K562 (cell line): ENCODE measurements at regions not wholly inside any gene's neighbourhood (a gene's known extent, or its start where the extent isn't known, plus 50 kb on each side); places are given as distances from the start of the nearest gene placed in this dataset.

ENCODE experiments used
- ATAC-seq: fragments of 200-7000 bp; cut with Tn5 transposase; 3 replicates; pipeline ENCODE4 v1.9.1; 2020; ENCODE audit warnings: moderate library complexity
- BruUV-seq: library from RNA; stranded (reverse); fragments of 400-500 nt; replicated peaks from 2 replicates; lab custom pipeline; 2021; lab: Mats Ljungman, UMichigan
- CTCF ChIA-PET: fragments of 300-600 bp; formaldehyde crosslinking; extraction: SDS; loops from one replicate; lab custom pipeline; 2021; ENCODE audit warnings: low intra/inter-chr PET ratio; lab: Yijun Ruan, JAX
- POLR2A ChIA-PET: fragments of 300-600, 350-650 bp; sonication (Branson Sonifier 250); formaldehyde crosslinking; extraction: SDS; loops from one replicate; lab custom pipeline; 2021; ENCODE audit warnings: antibody characterized with exemption, inconsistent platforms; lab: Yijun Ruan, JAX
- DNase-seq, 4 experiments: peaks; one replicate each; pipeline versions ENCODE4 v3.0.0 to v3.0.0-alpha.2; 2011 to 2018; ENCODE audit warnings: low spot score in 3 of 4, mixed read lengths in 3 of 4; ENCODE audit errors: extremely low read depth in 1 of 4
- FAIRE-seq: peaks from 2 replicates; lab custom pipeline; 2011; peaks lifted over from hg19 to GRCh38; lab: Jason Lieb, UNC
- H2AFZ ChIP-seq: 2 replicates; pipeline ENCODE4 v1.6.0; 2011; ENCODE audit warnings: low read depth, low read length, control low read depth, inconsistent platforms
- H3K27ac ChIP-seq: fragments of 200-600 bp; 3 replicates; pipeline ENCODE4 v1.8.0; 2011; ENCODE audit warnings: low read depth, mild to moderate bottlenecking, control low read depth, inconsistent platforms, low read length, moderate library complexity, mixed read lengths; ENCODE audit errors: extremely low read depth
- H3K27me3 ChIP-seq, 2 experiments: fragments of 300-600 bp in 1 of 2; 2 replicates in 1 of 2; 3 replicates in 1 of 2; pipeline versions ENCODE4 v1.6.0 to v1.8.0; 2011; ENCODE audit warnings: inconsistent platforms in 2 of 2, low read length in 2 of 2, mild to moderate bottlenecking in 1 of 2, mixed read lengths in 1 of 2, moderate library complexity in 1 of 2; ENCODE audit not compliant: control insufficient read depth in 2 of 2, insufficient read depth in 2 of 2
- H3K36me3 ChIP-seq: fragments of 300-600 bp; 3 replicates; pipeline ENCODE4 v1.8.0; 2011; ENCODE audit warnings: mild to moderate bottlenecking, low read length, inconsistent platforms; ENCODE audit not compliant: control insufficient read depth, insufficient read depth
- H3K4me1 ChIP-seq, 2 experiments: fragments of 200-600 bp in 1 of 2; replicated peaks in 1 of 2; 2 replicates in 1 of 2; 3 replicates in 1 of 2; pipeline versions ENCODE4 v1.5.1 to v1.8.0; 2011; ENCODE audit warnings: inconsistent platforms in 2 of 2, low read length in 2 of 2, mild to moderate bottlenecking in 1 of 2, mixed read lengths in 1 of 2, moderate library complexity in 1 of 2; ENCODE audit not compliant: control insufficient read depth in 2 of 2, insufficient read depth in 2 of 2
- H3K4me2 ChIP-seq: 2 replicates; pipeline ENCODE4 v1.6.1; 2011; ENCODE audit warnings: low read length, control low read depth, inconsistent platforms, mixed read lengths; ENCODE audit not compliant: insufficient read depth
- H3K4me3 ChIP-seq: fragments of 200-600 bp; sonication (generic), shearing (Covaris generic); 2 replicates; pipeline ENCODE4 v1.5.1; 2016; ENCODE audit warnings: control low read depth, inconsistent platforms
- H3K79me2 ChIP-seq: fragments of 200-600 bp; 3 replicates; pipeline ENCODE4 v1.8.0; 2011; ENCODE audit warnings: low read length, inconsistent platforms; ENCODE audit not compliant: control insufficient read depth, insufficient read depth
- H3K9ac ChIP-seq, 2 experiments: 2 replicates each; pipeline versions ENCODE4 v1.6.0 to v1.6.1; 2011; ENCODE audit warnings: low read depth in 2 of 2, low read length in 2 of 2, control low read depth in 1 of 2, inconsistent platforms in 1 of 2, mild to moderate bottlenecking in 1 of 2, mixed read lengths in 1 of 2; ENCODE audit not compliant: insufficient read depth in 1 of 2
- H3K9me1 ChIP-seq: one replicate; pipeline ENCODE4 v1.6.0; 2011; ENCODE audit warnings: inconsistent platforms, mild to moderate bottlenecking, low read length, moderate library complexity; ENCODE audit not compliant: control insufficient read depth, insufficient read depth
- H3K9me3 ChIP-seq: replicated peaks from 2 replicates; pipeline ENCODE4 v1.5.1; 2011; ENCODE audit warnings: low read depth, low read length, inconsistent platforms; ENCODE audit not compliant: control insufficient read depth, insufficient read depth
- H4K20me1 ChIP-seq: replicated peaks from 2 replicates; pipeline ENCODE4 v1.6.1; 2011; ENCODE audit warnings: low read length, inconsistent platforms, mixed read lengths; ENCODE audit not compliant: control insufficient read depth, insufficient read depth
- COPS2 ChIP-seq: fragments of 450-650 bp; conservative IDR thresholded peaks from 2 replicates; pipeline ENCODE4 v1.6.1; 2016; ENCODE audit warnings: mild to moderate bottlenecking, moderate library complexity
- CREB3L1 ChIP-seq: fragments of 450-650 bp; IDR thresholded peaks from 2 replicates; pipeline ENCODE4 v1.6.1; 2014; ENCODE audit warnings: low read depth, mild to moderate bottlenecking, moderate library complexity, borderline replicate concordance
- E4F1 ChIP-seq: fragments of 250-450 bp; sonication (Bioruptor Pico); IDR thresholded peaks from 2 replicates; pipeline ENCODE4 v1.5.0; 2021; ENCODE audit warnings: mild to moderate bottlenecking, borderline replicate concordance
- GTF2A2 ChIP-seq: IDR thresholded peaks from 2 replicates; pipeline ENCODE4 v1.6.1; 2016; ENCODE audit warnings: mild to moderate bottlenecking, missing genetic modification characterization, missing compliant biosample characterization
- KAT7 ChIP-seq: sonication (generic); formaldehyde crosslinking; IDR thresholded peaks from 2 replicates; pipeline ENCODE4 v1.8.0; 2022; ENCODE audit warnings: missing genetic modification reagents, mild to moderate bottlenecking, borderline replicate concordance
- RHOXF2B ChIP-seq: fragments of 250-450 bp; sonication (Bioruptor Pico); conservative IDR thresholded peaks from 2 replicates; pipeline ENCODE4 v1.5.1; 2021
- SRSF1 ChIP-seq: fragments of 200-400 bp; formaldehyde crosslinking; IDR thresholded peaks from 2 replicates; pipeline ENCODE4 v1.6.1; 2017; ENCODE audit warnings: mild to moderate bottlenecking, low read depth, low read length, moderate library complexity
- U2AF1 ChIP-seq: fragments of 200-400 bp; formaldehyde crosslinking; optimal IDR thresholded peaks from 2 replicates; pipeline ENCODE3; 2017; ENCODE audit warnings: mild to moderate bottlenecking, low read depth, low read length, moderate library complexity
- YY1 ChIP-seq, 3 experiments: IDR thresholded peaks; 2 replicates each; pipeline ENCODE4 v1.6.1; 2011; ENCODE audit warnings: low read length in 2 of 3, mild to moderate bottlenecking in 2 of 3, moderate library complexity in 2 of 3, borderline replicate concordance in 1 of 3, control low read depth in 1 of 3, low read depth in 1 of 3; ENCODE audit not compliant: insufficient read depth in 3 of 3, insufficient replicate concordance in 2 of 3, control insufficient read depth in 1 of 3, insufficient read length in 1 of 3; ENCODE audit errors: extremely low read depth in 1 of 3
- ZNF263 ChIP-seq: sonication (generic); formaldehyde crosslinking; IDR thresholded peaks from 2 replicates; pipeline ENCODE4 v1.8.0; 2022; ENCODE audit warnings: mild to moderate bottlenecking, missing genetic modification reagents, borderline replicate concordance
- ZNF780A ChIP-seq: fragments of 250-450 bp; sonication (Bioruptor Pico); IDR thresholded peaks from 2 replicates; pipeline ENCODE4 v1.5.0; 2021; ENCODE audit warnings: mild to moderate bottlenecking
- WGBS: fragments of 100-300 bp; shearing (Covaris generic); methylation state at CpG from one replicate; pipeline ENCODE4 v1.1.6; 2016; ENCODE audit warnings: low coverage, mixed read lengths; ENCODE audit not compliant: insufficient coverage; ENCODE audit errors: missing lambda C conversion rate; 5-methylcytosine and 5-hydroxymethylcytosine counted together
- in situ Hi-C: fragments of 300-500 bp; cut with MboI; formaldehyde crosslinking; loops from 4 replicates; pipeline ENCODE4 v1.15.0; 2018; ENCODE audit warnings: inconsistent platforms, mixed read lengths
- intact Hi-C: fragments of 100-400 bp; cut with micrococcal nuclease; formaldehyde crosslinking; loops from 2 replicates; pipeline ENCODE4 v1.14.2; 2022

- intact Hi-C loops (no loop called here), in situ Hi-C loops (no loop called here)
- H3K27me3 ChIP-seq: no peaks in the 10 kb centered on the region
- no TSS peak for BruUV-seq
- H3K9me3 ChIP-seq: no peaks in the 10 kb centered on the region
- POLR2A ChIA-PET: interaction anchor here (0.7 kb wide), 1 partner anchor 38 kb away, joined by 3 read pairs; no protein-coding TSS in a partner anchor
- no peaks in the 10 kb centered on the region for H3K79me2 ChIP-seq
- H4K20me1 ChIP-seq: no peaks in the 10 kb centered on the region
- TF ChIP-seq RHOXF2B (CRISPR knock-in tag) (no peak), GTF2A2 (tag) (no peak), ZNF263 (no peak)
- no peak overlapping the region for H3K27ac ChIP-seq
- CTCF ChIA-PET: no interaction called here
- H3K9me1 ChIP-seq: no peaks in the 10 kb centered on the region
- no peak overlapping the region for H3K4me3 ChIP-seq
- H2AFZ ChIP-seq: no peak overlapping the region
- FAIRE-seq: no peak
- no peak overlapping the region for H3K9ac ChIP-seq
- ATAC-seq: no peak
- no peaks in the 10 kb centered on the region for H3K36me3 ChIP-seq
- H3K4me2 ChIP-seq: no peak overlapping the region
- no peaks in the 10 kb centered on the region for H3K4me1 ChIP-seq
- no peak for DNase-seq
These were observed 139.0 kb upstream of the ZNF462 start for GRCh38 chr9:106723926-106724325.

- Histone ChIP-seq H3K4me3 (no peak overlapping the region), H3K4me1 (no peaks in the 10 kb centered on the region), H3K36me3 (no peaks in the 10 kb centered on the region), H3K27ac (no peak overlapping the region), H4K20me1 (no peaks in the 10 kb centered on the region), H3K4me2 (no peak overlapping the region), H3K9me1 (no peaks in the 10 kb centered on the region), H2AFZ (no peak overlapping the region), H3K9me3 (no peaks in the 10 kb centered on the region), H3K9ac (no peak overlapping the region), H3K27me3 (no peaks in the 10 kb centered on the region), H3K79me2 (no peaks in the 10 kb centered on the region)
- CTCF ChIA-PET: no interaction called here
- 0% methylated on average over 2 of the region's 2 CpGs for WGBS
- no peak for FAIRE-seq
- intact Hi-C loops: no loop called here
- BruUV-seq: no TSS peak
- no peak for ATAC-seq
- POLR2A ChIA-PET: no interaction called here
- no peak for DNase-seq
- in situ Hi-C loops: no loop called here
- no peak for TF ChIP-seq U2AF1
- TF ChIP-seq ZNF780A (CRISPR knock-in tag): no peak
- no peak for TF ChIP-seq E4F1 (CRISPR knock-in tag)
- no peak for TF ChIP-seq YY1 (IDR thresholded peaks at IDR 0.05; ENCODE audit: borderline replicate concordance in 1 of 3, control insufficient read depth in 1 of 3, extremely low read depth in 1 of 3, insufficient read depth in 3 of 3, insufficient read length in 1 of 3, insufficient replicate concordance in 2 of 3, low read depth in 1 of 3, low read length in 2 of 3)
- no peak for TF ChIP-seq RHOXF2B (CRISPR knock-in tag)
- TF ChIP-seq SRSF1: no peak
- no peak for TF ChIP-seq COPS2
- TF ChIP-seq CREB3L1: no peak
- TF ChIP-seq KAT7 (CRISPR knock-in tag): no peak
These were observed 138.4 kb upstream of the ZNF462 start for GRCh38 chr9:106724566-106724965.
